GM23248 (cell line): ENCODE measurements at regions not wholly inside any gene's neighbourhood (a gene's known extent, or its start where the extent isn't known, plus 50 kb on each side); places are given as distances from the start of the nearest gene placed in this dataset.
"Not testable (repeated sequence)": the region's sequence is repeated elsewhere in the genome, so short reads cannot be mapped to it uniquely, and the experiment has no call there.

Experiments
- DNase-seq: peaks from one replicate; pipeline ENCODE4 v3.0.0-alpha.2; 2015
- H2AFZ ChIP-seq: fragments of 200-600 bp; sonication (generic); 2 replicates; pipeline ENCODE4 v1.6.1; 2016; ENCODE audit warnings: antibody characterized with exemption
- H3F3A ChIP-seq: fragments of 200-600 bp; sonication (generic); 2 replicates; pipeline ENCODE4 v1.6.1; 2016; ENCODE audit warnings: mild to moderate bottlenecking, antibody characterized with exemption, mixed run types; ENCODE audit not compliant: insufficient read depth
- H3K27ac ChIP-seq: fragments of 200-600 bp; sonication (generic); 2 replicates; pipeline ENCODE4 v1.5.1; 2016; ENCODE audit warnings: mild to moderate bottlenecking
- H3K27me3 ChIP-seq: fragments of 200-600 bp; sonication (generic); replicated peaks from 2 replicates; pipeline ENCODE4 v1.6.1; 2016; ENCODE audit warnings: mild to moderate bottlenecking; ENCODE audit not compliant: insufficient read depth
- H3K36me3 ChIP-seq: fragments of 200-600 bp; sonication (generic); 2 replicates; pipeline ENCODE4 v1.6.1; 2016; ENCODE audit warnings: low read depth, mild to moderate bottlenecking
- H3K4me1 ChIP-seq: fragments of 200-600 bp; sonication (generic); 2 replicates; pipeline ENCODE4 v1.6.1; 2016; ENCODE audit warnings: mild to moderate bottlenecking; ENCODE audit not compliant: insufficient read depth
- H3K4me2 ChIP-seq: fragments of 200-600 bp; sonication (generic); one replicate; pipeline ENCODE4 v1.6.1; 2016; ENCODE audit warnings: mild to moderate bottlenecking; ENCODE audit not compliant: unreplicated experiment
- H3K4me3 ChIP-seq: fragments of 200-600 bp; sonication (generic); 2 replicates; pipeline ENCODE4 v1.5.1; 2016; ENCODE audit warnings: mild to moderate bottlenecking
- H3K79me2 ChIP-seq: fragments of 200-600 bp; sonication (generic); 2 replicates; pipeline ENCODE4 v1.6.1; 2016; ENCODE audit warnings: mild to moderate bottlenecking; ENCODE audit not compliant: insufficient read depth
- H3K9ac ChIP-seq: fragments of 200-600 bp; sonication (generic); 2 replicates; pipeline ENCODE4 v1.6.1; 2016; ENCODE audit warnings: mild to moderate bottlenecking
- H3K9me2 ChIP-seq: fragments of 200-600 bp; sonication (generic); 2 replicates; pipeline ENCODE4 v1.6.1; 2016; ENCODE audit warnings: mixed run types, mild to moderate bottlenecking, moderate library complexity; ENCODE audit not compliant: insufficient read depth
- H3K9me3 ChIP-seq: fragments of 200-600 bp; sonication (generic); one replicate; pipeline ENCODE4 v1.6.1; 2017; ENCODE audit warnings: low read depth
- H4K20me1 ChIP-seq: fragments of 200-600 bp; sonication (generic); 2 replicates; pipeline ENCODE4 v1.6.0; 2016; ENCODE audit not compliant: insufficient read depth
- EZH2 ChIP-seq: fragments of 200-600 bp; sonication (generic); IDR thresholded peaks from 2 replicates; pipeline ENCODE4 v1.6.1; 2018; ENCODE audit warnings: antibody characterized with exemption, mild to moderate bottlenecking; ENCODE audit not compliant: insufficient read depth, poor library complexity, severe bottlenecking
- EZH2phosphoT487 ChIP-seq: fragments of 200-600 bp; sonication (generic); IDR thresholded peaks from 2 replicates; pipeline ENCODE4 v1.6.1; 2018; ENCODE audit warnings: antibody characterized with exemption, moderate library complexity, mild to moderate bottlenecking, low read depth; ENCODE audit not compliant: insufficient read depth
- WGBS, 2 experiments: methylation state at CpG; one replicate each; pipeline ENCODE4 v1.1.6; 2015 to 2017; ENCODE audit warnings: low lambda C conversion rate in 2 of 2, low coverage in 1 of 2; ENCODE audit errors: missing lambda C conversion rate in 2 of 2; 5-methylcytosine and 5-hydroxymethylcytosine counted together
- in situ Hi-C: fragments of 300-500 bp; cut with MboI; formaldehyde crosslinking; loops from 2 replicates; pipeline ENCODE4 v1.15.0; 2020

- no peaks in the 10 kb centered on the region for H3K36me3 ChIP-seq
These were observed 548.9 kb upstream of the ADGRB3 start for GRCh38 chr6:68086199-68086598.

GRCh38 chr6:68085599-68085998 is 549.5 kb upstream of the ADGRB3 start:
- H3K4me2 ChIP-seq, H3K9me2 ChIP-seq, H3K4me3 ChIP-seq, H3K79me2 ChIP-seq, H3F3A ChIP-seq, H3K27me3 ChIP-seq, in situ Hi-C loops, H3K9ac ChIP-seq, DNase-seq, H3K9me3 ChIP-seq, H3K36me3 ChIP-seq, H2AFZ ChIP-seq, H4K20me1 ChIP-seq, H3K4me1 ChIP-seq, H3K27ac ChIP-seq: not testable (repeated sequence)
- 60 to 75% methylated on average over 4 of the region's 4 CpGs for WGBS, 2 experiments

More at GRCh38 chr6:68086199-68086598, 548.9 kb upstream of the ADGRB3 start:
- no peaks in the 10 kb centered on the region for H3K9me2 ChIP-seq
- H3K9me3 ChIP-seq = no peaks in the 10 kb centered on the region
- WGBS, 2 experiments = 27 to 30% methylated on average over 4 of the region's 4 CpGs
- no peaks in the 10 kb centered on the region for H3K79me2 ChIP-seq
- in situ Hi-C loops = no loop called here
- H3K27me3 ChIP-seq = no peaks in the 10 kb centered on the region
- no peak overlapping the region for H3K9ac ChIP-seq
- no peaks in the 10 kb centered on the region for H3F3A ChIP-seq
- H2AFZ ChIP-seq = no peak overlapping the region
- H3K4me3 ChIP-seq = no peak overlapping the region
- no peak overlapping the region for H3K4me2 ChIP-seq
- DNase-seq = no peak
- H4K20me1 ChIP-seq = no peaks in the 10 kb centered on the region
- no peak for TF ChIP-seq EZH2phosphoT487
- no peak for TF ChIP-seq EZH2
- no peaks in the 10 kb centered on the region for H3K4me1 ChIP-seq
- no peak overlapping the region for H3K27ac ChIP-seq

GRCh38 chr6:68082086-68082485 is 553.0 kb upstream of the ADGRB3 start:
- Histone ChIP-seq H3K27ac (no peak overlapping the region), H3K9me3 (no peaks in the 10 kb centered on the region), H3K9me2 (no peaks in the 10 kb centered on the region), H2AFZ (no peak overlapping the region), H3K4me1 (no peaks in the 10 kb centered on the region), H3K79me2 (no peaks in the 10 kb centered on the region), H4K20me1 (no peaks in the 10 kb centered on the region), H3K4me3 (no peak overlapping the region), H3K36me3 (no peaks in the 10 kb centered on the region), H3K9ac (no peak overlapping the region), H3K27me3 (no peaks in the 10 kb centered on the region), H3K4me2 (no peak overlapping the region), H3F3A (no peaks in the 10 kb centered on the region)
- TF ChIP-seq EZH2phosphoT487 (no peak), EZH2 (no peak)
- DNase-seq = no peak
- in situ Hi-C loops = no loop called here

- in situ Hi-C loops = no loop called here
- no peaks in the 10 kb centered on the region for H3K9me2 ChIP-seq
These were observed 555.0 kb upstream of the ADGRB3 start for GRCh38 chr6:68080074-68080473.

GRCh38 chr6:68077661-68078060 is 557.4 kb upstream of the ADGRB3 start:
- DNase-seq = no peak
- no peaks in the 10 kb centered on the region for H3K4me1 ChIP-seq
- WGBS, 2 experiments = 50 to 60% methylated on average over 5 of the region's 5 CpGs
- no peaks in the 10 kb centered on the region for H3K79me2 ChIP-seq
- no peaks in the 10 kb centered on the region for H3F3A ChIP-seq
- in situ Hi-C loops = no loop called here
- H3K4me2 ChIP-seq = no peak overlapping the region
- no peaks in the 10 kb centered on the region for H3K36me3 ChIP-seq
- no peak overlapping the region for H2AFZ ChIP-seq
- H3K27me3 ChIP-seq = no peaks in the 10 kb centered on the region
- no peak overlapping the region for H3K4me3 ChIP-seq
- H3K9ac ChIP-seq = no peak overlapping the region
- H3K27ac ChIP-seq = no peak overlapping the region
- H3K9me3 ChIP-seq = no peaks in the 10 kb centered on the region
- no peaks in the 10 kb centered on the region for H4K20me1 ChIP-seq
- no peaks in the 10 kb centered on the region for H3K9me2 ChIP-seq
- TF ChIP-seq EZH2phosphoT487 = no peak
- no peak for TF ChIP-seq EZH2

More at GRCh38 chr6:68080074-68080473, 555.0 kb upstream of the ADGRB3 start:
- Histone ChIP-seq H4K20me1 (no peaks in the 10 kb centered on the region), H3K4me1 (no peaks in the 10 kb centered on the region), H3K27me3 (no peaks in the 10 kb centered on the region), H3K27ac (no peak overlapping the region), H2AFZ (no peak overlapping the region), H3K4me2 (no peak overlapping the region), H3K79me2 (no peaks in the 10 kb centered on the region), H3K4me3 (no peak overlapping the region), H3F3A (no peaks in the 10 kb centered on the region), H3K9ac (no peak overlapping the region), H3K9me3 (no peaks in the 10 kb centered on the region), H3K36me3 (no peaks in the 10 kb centered on the region)
- DNase-seq = no peak
- no peak for TF ChIP-seq EZH2phosphoT487
- TF ChIP-seq EZH2 = no peak
- 32 to 37% methylated on average over 3 of the region's 3 CpGs for WGBS, 2 experiments
